ENCODE measurements at regions not wholly inside any gene's neighbourhood (a gene's known extent, or its start where the extent isn't known, plus 50 kb on each side); places are given as distances from the start of the nearest gene placed in this dataset.

- Histone ChIP-seq H3K27me3 (ENCODE audit: control insufficient read depth in 2 of 2, insufficient read depth in 1 of 2, low read length in 1 of 2) (no peaks in the 10 kb centered on the region), H3K4me3 (ENCODE audit: low read length in 2 of 2) (no peak overlapping the region), H3K36me3 (ENCODE audit: control insufficient read depth in 2 of 2, insufficient read depth in 2 of 2, low read length in 1 of 2) (no peaks in the 10 kb centered on the region), H3K9me3 (ENCODE audit: control insufficient read depth in 2 of 2, insufficient read depth in 1 of 2, low read length in 1 of 2) (no peaks in the 10 kb centered on the region), H3K4me1 (ENCODE audit: control insufficient read depth in 2 of 2, insufficient read depth in 2 of 2, low read length in 2 of 2) (no peaks in the 10 kb centered on the region), H3K27ac (ENCODE audit: low read depth in 1 of 2, low read length in 1 of 2) (no peak overlapping the region)
- 94% methylated on average over 4 of the region's 4 CpGs for WGBS
- no peak for DNase-seq (ENCODE audit: low read depth in 6 of 9, low spot score in 9 of 9)
Measured at GRCh38 chr16:77652399-77652798, 69.9 kb upstream of the NUDT7 start.

GRCh38 chr16:77657016-77657415 lies 65.3 kb upstream of the NUDT7 start:
- Histone ChIP-seq H3K4me1 (ENCODE audit: control insufficient read depth in 2 of 2, insufficient read depth in 2 of 2, low read length in 2 of 2) (no peaks in the 10 kb centered on the region), H3K36me3 (ENCODE audit: control insufficient read depth in 2 of 2, insufficient read depth in 2 of 2, low read length in 1 of 2) (no peaks in the 10 kb centered on the region)

DNA sequence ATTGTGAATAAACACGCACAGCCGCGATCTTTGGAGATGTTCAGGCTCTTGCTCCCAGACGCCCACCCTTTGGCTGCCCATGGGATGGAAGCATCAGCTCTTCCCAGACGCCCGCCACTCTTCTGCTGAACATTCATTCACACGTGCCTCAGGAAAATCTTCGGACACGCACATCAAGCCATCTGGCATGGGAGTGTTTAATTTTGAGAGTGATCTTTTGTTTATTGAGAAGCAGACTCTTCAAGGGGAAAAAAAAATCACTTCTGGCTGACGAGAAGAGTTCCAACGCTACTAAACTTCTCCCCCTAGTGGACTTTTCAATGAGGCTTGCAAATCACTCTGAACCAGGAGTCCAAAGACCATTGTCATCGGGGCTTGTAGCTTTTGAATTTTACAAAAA lies 62.0 kb upstream of the NUDT7 start:
- no peaks in the 10 kb centered on the region for H3K4me1 ChIP-seq (ENCODE audit: control insufficient read depth in 2 of 2, insufficient read depth in 2 of 2, low read length in 2 of 2)
- no peak overlapping the region for H3K4me3 ChIP-seq (ENCODE audit: low read length in 2 of 2)
- no peaks in the 10 kb centered on the region for H3K36me3 ChIP-seq (ENCODE audit: control insufficient read depth in 2 of 2, insufficient read depth in 2 of 2, low read length in 1 of 2)
- WGBS: 58% methylated on average over 12 of the region's 12 CpGs
- no peaks in the 10 kb centered on the region for H3K9me3 ChIP-seq (ENCODE audit: control insufficient read depth in 2 of 2, insufficient read depth in 1 of 2, low read length in 1 of 2)
- no peak overlapping the region for H3K27ac ChIP-seq (ENCODE audit: low read depth in 1 of 2, low read length in 1 of 2)
- peak in 1 of 9 donors; percentile 3 for DNase-seq (ENCODE audit: low read depth in 6 of 9, low spot score in 9 of 9)
- no peaks in the 10 kb centered on the region for H3K27me3 ChIP-seq (ENCODE audit: control insufficient read depth in 2 of 2, insufficient read depth in 1 of 2, low read length in 1 of 2)

More at GRCh38 chr16:77657016-77657415, 65.3 kb upstream of the NUDT7 start:
- Histone ChIP-seq H3K4me3 (ENCODE audit: low read length in 2 of 2) (no peak overlapping the region), H3K27ac (ENCODE audit: low read depth in 1 of 2, low read length in 1 of 2) (no peak overlapping the region), H3K27me3 (ENCODE audit: control insufficient read depth in 2 of 2, insufficient read depth in 1 of 2, low read length in 1 of 2) (no peaks in the 10 kb centered on the region), H3K9me3 (ENCODE audit: control insufficient read depth in 2 of 2, insufficient read depth in 1 of 2, low read length in 1 of 2) (no peaks in the 10 kb centered on the region)
- 66% methylated on average over 6 of the region's 6 CpGs for WGBS
- no peak for DNase-seq (ENCODE audit: low read depth in 6 of 9, low spot score in 9 of 9)

DNA sequence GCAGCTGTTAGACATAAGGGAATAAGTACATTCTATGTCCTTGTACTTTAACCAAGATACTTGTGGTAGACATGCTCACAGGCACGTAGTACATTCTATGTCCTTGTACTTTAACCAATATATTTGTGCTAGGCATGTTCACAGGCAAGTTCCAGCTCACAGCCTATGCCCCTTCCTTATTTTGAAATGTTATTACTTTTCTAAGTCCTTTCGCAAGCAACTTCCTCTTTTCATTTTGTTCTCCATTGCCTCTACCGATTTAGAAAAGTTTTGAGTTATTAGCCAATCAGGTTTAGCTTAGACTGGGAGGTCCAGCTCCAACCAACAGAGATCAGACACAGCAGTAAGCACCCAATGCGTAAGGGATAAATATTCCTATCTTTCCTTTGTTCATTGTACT lies 60.1 kb upstream of the NUDT7 start:
- Histone ChIP-seq H3K27me3 (ENCODE audit: control insufficient read depth in 2 of 2, insufficient read depth in 1 of 2, low read length in 1 of 2) (no peaks in the 10 kb centered on the region), H3K27ac (ENCODE audit: low read depth in 1 of 2, low read length in 1 of 2) (no peak overlapping the region), H3K4me1 (ENCODE audit: control insufficient read depth in 2 of 2, insufficient read depth in 2 of 2, low read length in 2 of 2) (no peaks in the 10 kb centered on the region), H3K36me3 (ENCODE audit: control insufficient read depth in 2 of 2, insufficient read depth in 2 of 2, low read length in 1 of 2) (no peaks in the 10 kb centered on the region), H3K9me3 (ENCODE audit: control insufficient read depth in 2 of 2, insufficient read depth in 1 of 2, low read length in 1 of 2) (no peaks in the 10 kb centered on the region), H3K4me3 (ENCODE audit: low read length in 2 of 2) (no peak overlapping the region)
- WGBS: 71% methylated on average over 4 of the region's 4 CpGs
- DNase-seq (ENCODE audit: low read depth in 6 of 9, low spot score in 9 of 9): no peak

- 98% methylated on average over 2 of the region's 2 CpGs for WGBS
- Histone ChIP-seq H3K9me3 (ENCODE audit: control insufficient read depth in 2 of 2, insufficient read depth in 1 of 2, low read length in 1 of 2) (no peaks in the 10 kb centered on the region), H3K4me3 (ENCODE audit: low read length in 2 of 2) (no peak overlapping the region), H3K27me3 (ENCODE audit: control insufficient read depth in 2 of 2, insufficient read depth in 1 of 2, low read length in 1 of 2) (no peaks in the 10 kb centered on the region), H3K36me3 (ENCODE audit: control insufficient read depth in 2 of 2, insufficient read depth in 2 of 2, low read length in 1 of 2) (no peaks in the 10 kb centered on the region), H3K4me1 (ENCODE audit: control insufficient read depth in 2 of 2, insufficient read depth in 2 of 2, low read length in 2 of 2) (no peaks in the 10 kb centered on the region), H3K27ac (ENCODE audit: low read depth in 1 of 2, low read length in 1 of 2) (no peak overlapping the region)
- DNase-seq (ENCODE audit: low read depth in 6 of 9, low spot score in 9 of 9): no peak
Measured at GRCh38 chr16:77663711-77664110, 58.6 kb upstream of the NUDT7 start.

GRCh38 chr16:77666771-77667170 lies 55.5 kb upstream of the NUDT7 start:
- WGBS: 92% methylated on average over 3 of the region's 3 CpGs
- H3K27me3 ChIP-seq (ENCODE audit: control insufficient read depth in 2 of 2, insufficient read depth in 1 of 2, low read length in 1 of 2): no peaks in the 10 kb centered on the region
- no peaks in the 10 kb centered on the region for H3K9me3 ChIP-seq (ENCODE audit: control insufficient read depth in 2 of 2, insufficient read depth in 1 of 2, low read length in 1 of 2)
- DNase-seq (ENCODE audit: low read depth in 6 of 9, low spot score in 9 of 9): no peak
- no peaks in the 10 kb centered on the region for H3K4me1 ChIP-seq (ENCODE audit: control insufficient read depth in 2 of 2, insufficient read depth in 2 of 2, low read length in 2 of 2)
- no peak overlapping the region for H3K27ac ChIP-seq (ENCODE audit: low read depth in 1 of 2, low read length in 1 of 2)
- no peaks in the 10 kb centered on the region for H3K36me3 ChIP-seq (ENCODE audit: control insufficient read depth in 2 of 2, insufficient read depth in 2 of 2, low read length in 1 of 2)
- H3K4me3 ChIP-seq (ENCODE audit: low read length in 2 of 2): no peak overlapping the region

DNA sequence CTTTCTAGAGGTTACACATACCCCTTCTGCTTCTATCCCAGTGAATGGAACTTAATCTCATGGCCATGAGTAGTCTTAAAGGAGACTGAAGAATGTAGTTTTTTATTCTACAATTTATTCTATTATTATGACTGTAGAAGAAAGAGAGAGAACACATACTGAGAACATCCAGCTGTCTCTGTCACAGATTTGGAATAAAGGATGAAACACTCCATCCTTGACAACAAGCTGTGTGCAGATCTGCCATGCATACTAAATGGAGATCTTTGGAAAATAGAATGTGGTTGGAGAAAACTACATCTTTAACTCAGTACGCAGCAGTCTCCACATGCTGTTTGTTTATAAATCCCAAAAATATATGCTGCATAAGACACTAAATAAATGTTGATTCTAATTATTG lies 54.1 kb upstream of the NUDT7 start:
- no peak overlapping the region for H3K4me3 ChIP-seq (ENCODE audit: low read length in 2 of 2)
- H3K9me3 ChIP-seq (ENCODE audit: control insufficient read depth in 2 of 2, insufficient read depth in 1 of 2, low read length in 1 of 2): no peaks in the 10 kb centered on the region
- H3K27me3 ChIP-seq (ENCODE audit: control insufficient read depth in 2 of 2, insufficient read depth in 1 of 2, low read length in 1 of 2): no peaks in the 10 kb centered on the region
- H3K36me3 ChIP-seq (ENCODE audit: control insufficient read depth in 2 of 2, insufficient read depth in 2 of 2, low read length in 1 of 2): no peaks in the 10 kb centered on the region
- 96% methylated on average over 1 of the region's 1 CpG for WGBS
- H3K4me1 ChIP-seq (ENCODE audit: control insufficient read depth in 2 of 2, insufficient read depth in 2 of 2, low read length in 2 of 2): no peaks in the 10 kb centered on the region
- no peak overlapping the region for H3K27ac ChIP-seq (ENCODE audit: low read depth in 1 of 2, low read length in 1 of 2)
- DNase-seq (ENCODE audit: low read depth in 6 of 9, low spot score in 9 of 9): no peak

- H3K27ac ChIP-seq (ENCODE audit: low read depth in 1 of 2, low read length in 1 of 2): no peak overlapping the region
- H3K4me1 ChIP-seq (ENCODE audit: control insufficient read depth in 2 of 2, insufficient read depth in 2 of 2, low read length in 2 of 2): no peaks in the 10 kb centered on the region
- H3K4me3 ChIP-seq (ENCODE audit: low read length in 2 of 2): no peak overlapping the region
- 94% methylated on average over 3 of the region's 3 CpGs for WGBS
- H3K36me3 ChIP-seq (ENCODE audit: control insufficient read depth in 2 of 2, insufficient read depth in 2 of 2, low read length in 1 of 2): no peaks in the 10 kb centered on the region
- H3K9me3 ChIP-seq (ENCODE audit: control insufficient read depth in 2 of 2, insufficient read depth in 1 of 2, low read length in 1 of 2): no peaks in the 10 kb centered on the region
- DNase-seq (ENCODE audit: low read depth in 6 of 9, low spot score in 9 of 9): no peak
- H3K27me3 ChIP-seq (ENCODE audit: control insufficient read depth in 2 of 2, insufficient read depth in 1 of 2, low read length in 1 of 2): no peaks in the 10 kb centered on the region
Measured at GRCh38 chr16:77669057-77669456, 53.3 kb upstream of the NUDT7 start.

Data from thymus (tissue), 11 donors.